Stimulated activated CD8-positive, alpha-beta memory T cell treated with anti-CD3 and anti-CD28 coated beads, Interleukin-7, amount 100 ng/mL, for 48 hours (primary cell): ENCODE measurements at regions not wholly inside any gene's neighbourhood (a gene's known extent, or its start where the extent isn't known, plus 50 kb on each side); places are given as distances from the start of the nearest gene placed in this dataset.
"Not testable (repeated sequence)": the region's sequence is repeated elsewhere in the genome, so short reads cannot be mapped to it uniquely, and the experiment has no call there.

Experiments
- DNase-seq, 2 donors: peaks; one replicate each; pipeline ENCODE4 v3.0.0-alpha.2; 2020; ENCODE audit warnings: low read depth in 1 of 2; ENCODE audit errors: extremely low read depth in 1 of 2

DNA sequence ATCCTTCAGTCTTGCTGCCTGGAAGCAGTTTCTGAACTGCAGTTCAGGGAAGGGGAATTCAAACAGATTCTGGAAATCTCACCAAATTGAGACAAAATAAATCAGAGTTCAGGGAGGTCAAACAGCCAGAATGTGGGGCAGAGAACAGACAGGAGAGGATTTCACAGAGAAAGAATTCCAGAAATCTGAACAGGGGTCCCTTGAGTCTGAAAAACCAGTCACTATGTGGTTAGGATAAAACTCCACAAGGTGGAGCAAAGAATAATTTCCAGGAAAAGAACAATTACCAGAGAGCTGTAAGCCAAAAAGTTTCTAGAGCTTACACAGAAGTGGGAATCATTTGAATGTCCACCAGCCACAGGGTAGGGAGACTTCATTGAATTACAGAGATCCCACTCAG is 84.7 kb downstream of the URB2 start:
- no peak for DNase-seq

DNA sequence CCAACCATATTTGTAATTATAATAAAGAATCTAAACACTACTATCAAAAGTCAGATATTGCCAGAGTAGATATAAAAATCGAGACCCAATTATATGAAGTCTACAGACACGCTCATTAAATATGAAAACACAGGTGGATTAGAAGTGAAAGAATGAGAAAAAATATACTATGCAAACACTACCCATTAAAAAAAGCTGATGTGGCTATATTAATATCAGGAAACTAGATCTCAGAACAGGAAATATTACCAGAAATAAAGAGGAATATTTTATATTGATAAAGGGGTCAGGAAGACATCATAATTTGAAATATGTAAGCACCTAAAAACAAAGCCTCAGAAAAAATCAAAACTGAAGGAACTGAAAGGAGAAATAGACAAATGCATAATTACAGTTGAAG is 88.3 kb downstream of the URB2 start:
- no peak for DNase-seq

DNA sequence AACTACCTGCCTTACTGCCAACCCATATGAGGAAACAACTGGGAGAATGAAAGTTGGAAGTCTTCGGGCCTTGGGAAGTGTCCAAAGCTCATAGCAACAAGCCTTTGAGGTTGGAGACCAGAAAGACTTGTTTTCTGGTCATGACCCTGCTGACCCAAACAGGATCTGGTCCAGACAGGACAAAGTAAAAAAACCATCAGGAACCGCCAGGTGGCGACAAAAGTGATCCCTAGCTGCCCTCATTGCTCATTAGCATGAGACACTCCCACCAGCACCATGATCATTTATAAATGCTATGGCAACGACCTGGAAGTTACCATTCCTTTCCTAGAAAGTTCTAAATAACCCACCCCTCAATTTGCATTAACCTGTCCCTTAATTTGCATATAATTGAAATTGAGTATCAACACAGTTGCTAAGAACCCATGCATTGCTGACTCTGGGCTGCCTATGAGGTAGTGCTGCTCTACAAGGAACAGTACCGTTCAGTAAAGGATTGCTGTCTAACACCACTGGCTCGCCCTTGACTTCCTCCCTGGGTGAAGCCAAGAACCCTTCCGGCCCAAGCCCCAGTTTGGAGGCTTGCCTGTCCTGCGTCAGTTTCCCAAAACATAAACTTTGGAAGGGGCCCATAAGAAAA is 89.0 kb downstream of the URB2 start:
- peak in 1 of 2 donors; percentile 5 for DNase-seq

DNA sequence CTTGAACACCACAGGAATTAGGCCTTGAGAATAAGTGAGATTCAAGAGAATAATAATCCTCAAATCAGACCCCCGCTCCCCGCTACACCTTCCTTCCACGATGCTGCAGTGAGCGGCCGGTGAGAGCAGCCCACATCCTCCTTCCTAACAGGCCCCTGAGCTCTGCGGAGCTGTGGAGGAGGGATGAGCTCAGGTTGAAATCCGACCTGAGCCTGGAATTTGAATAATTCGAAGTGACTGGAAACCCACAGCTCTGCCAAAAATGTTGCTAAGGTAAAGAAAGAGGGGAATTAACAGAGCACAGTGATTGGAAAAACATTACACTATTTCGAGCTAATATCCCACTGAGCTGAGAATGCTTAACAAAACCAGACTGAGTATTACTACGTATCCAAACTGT is 90.0 kb downstream of the URB2 start:
- DNase-seq = no peak

- no peak for DNase-seq
Observed at GRCh38 chr1:229716704-229717103, 90.7 kb downstream of the URB2 start.

- DNase-seq = no peak
Observed at GRCh38 chr1:229717786-229718576, 91.9 kb downstream of the URB2 start.

DNA sequence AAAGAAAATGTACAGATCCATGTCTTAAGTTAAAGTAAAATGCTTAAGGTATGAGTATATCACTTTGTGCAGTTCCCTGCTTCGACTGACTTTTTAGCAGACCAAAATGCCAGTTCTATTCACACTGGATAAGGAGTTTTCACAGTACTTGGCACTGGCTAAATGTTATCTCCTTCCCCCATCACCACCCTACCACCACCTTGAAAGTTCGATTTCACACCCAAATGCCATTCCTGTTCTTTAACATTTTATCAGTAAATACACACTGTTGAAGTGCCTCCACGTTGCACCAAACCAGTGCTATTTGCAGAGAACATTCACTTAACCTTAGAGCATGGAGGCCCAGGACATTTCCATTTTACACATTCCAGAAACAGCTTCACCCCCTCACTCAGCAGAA is 100.0 kb downstream of the URB2 start:
- no peak for DNase-seq

DNA sequence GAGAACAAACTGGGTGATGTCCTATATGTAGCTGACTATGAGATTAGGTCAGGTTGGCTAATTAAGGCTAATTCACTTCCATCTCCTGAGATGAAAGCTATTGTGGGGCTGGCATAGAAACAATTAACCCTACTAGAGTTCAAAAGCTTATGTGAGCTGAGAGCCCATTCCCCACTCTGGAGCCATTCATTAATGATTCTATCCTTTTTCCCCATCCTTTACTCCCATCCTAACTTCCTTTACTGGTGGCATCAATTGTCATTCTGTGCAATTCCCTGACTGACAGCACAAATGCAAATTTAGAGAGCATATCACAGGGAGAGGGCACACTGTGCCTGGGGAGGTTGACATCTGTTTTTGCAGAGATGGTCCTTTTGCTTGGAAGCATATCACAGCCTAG is 103.9 kb downstream of the URB2 start:
- DNase-seq = no peak

GRCh38 chr1:229730573-229730972 is 104.5 kb downstream of the URB2 start:
- no peak for DNase-seq

DNA sequence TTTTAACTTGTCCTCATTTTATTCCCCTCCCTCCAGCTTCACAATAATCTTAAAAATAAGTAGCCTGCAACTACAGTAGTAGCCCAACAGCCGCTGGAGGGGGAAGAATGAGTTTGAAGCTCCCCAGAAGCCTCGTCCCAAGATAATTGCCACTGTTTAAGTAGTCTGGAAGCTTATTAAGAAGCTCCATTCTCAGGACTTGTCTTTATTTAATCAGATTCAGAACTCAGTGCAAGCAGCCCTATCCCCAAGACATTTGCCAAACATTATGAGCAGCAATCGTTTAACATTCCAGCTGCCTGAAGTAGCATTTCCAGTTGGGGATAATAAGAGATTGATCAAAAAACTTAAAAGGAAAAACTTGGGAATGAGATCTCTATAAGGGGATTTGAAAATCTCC is 106.0 kb downstream of the URB2 start:
- no peak for DNase-seq

GRCh38 chr1:229736376-229736775 is 110.3 kb downstream of the URB2 start:
- DNase-seq = no peak

GRCh38 chr1:229742614-229743013 is 116.6 kb downstream of the URB2 start:
- not testable (repeated sequence) for DNase-seq

DNA sequence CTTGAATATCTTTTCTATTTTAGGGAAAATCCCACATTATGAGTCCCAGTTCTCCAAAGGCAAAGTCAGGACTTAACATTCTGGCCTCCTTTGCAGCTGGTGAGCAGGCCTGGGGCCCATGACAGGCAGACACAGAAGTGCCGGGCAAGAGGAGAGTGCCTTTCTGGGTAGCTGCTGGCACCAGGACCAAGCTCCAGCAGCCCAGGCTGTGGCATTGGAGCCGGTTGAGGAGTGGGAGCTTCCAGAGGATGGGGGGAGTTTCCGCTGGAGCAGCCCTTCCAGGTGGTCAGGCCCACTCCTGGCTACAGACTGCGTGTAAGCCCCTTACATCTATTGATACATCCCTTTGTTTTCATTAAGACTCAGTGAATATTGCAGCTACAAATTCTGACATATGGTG is 123.9 kb downstream of the URB2 start:
- DNase-seq = no peak

- no peak for DNase-seq
Observed at GRCh38 chr1:229751610-229752009, 125.6 kb downstream of the URB2 start.

- DNase-seq = no peak
Observed at GRCh38 chr1:229752679-229753078, 126.6 kb downstream of the URB2 start.

GRCh38 chr1:229753764-229754551 is 127.9 kb downstream of the URB2 start:
- no peak for DNase-seq

DNA sequence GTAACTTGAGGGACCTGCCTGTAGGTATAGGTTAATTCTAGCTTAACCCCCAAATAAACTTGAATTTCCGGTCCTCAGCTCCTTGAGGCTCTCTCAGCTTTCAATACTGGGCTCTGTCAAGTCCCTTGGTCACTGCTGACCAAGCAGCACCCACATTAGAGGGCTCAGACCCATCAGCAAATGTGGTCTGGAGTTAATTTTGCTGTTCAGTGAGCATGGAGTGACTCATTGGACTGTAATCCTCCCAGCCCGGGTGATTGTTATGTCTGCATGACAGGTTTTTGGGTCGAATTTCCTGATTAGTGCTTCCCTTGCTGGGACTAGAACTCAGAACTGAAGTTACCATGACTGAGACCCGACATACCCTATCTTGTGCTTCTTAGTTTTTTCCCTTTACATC is 130.6 kb downstream of the URB2 start:
- no peak for DNase-seq

- DNase-seq = no peak
Observed at GRCh38 chr1:229757226-229757625, 131.2 kb downstream of the URB2 start.

GRCh38 chr1:229758101-229759036 is 132.3 kb downstream of the URB2 start:
- DNase-seq = no peak

DNA sequence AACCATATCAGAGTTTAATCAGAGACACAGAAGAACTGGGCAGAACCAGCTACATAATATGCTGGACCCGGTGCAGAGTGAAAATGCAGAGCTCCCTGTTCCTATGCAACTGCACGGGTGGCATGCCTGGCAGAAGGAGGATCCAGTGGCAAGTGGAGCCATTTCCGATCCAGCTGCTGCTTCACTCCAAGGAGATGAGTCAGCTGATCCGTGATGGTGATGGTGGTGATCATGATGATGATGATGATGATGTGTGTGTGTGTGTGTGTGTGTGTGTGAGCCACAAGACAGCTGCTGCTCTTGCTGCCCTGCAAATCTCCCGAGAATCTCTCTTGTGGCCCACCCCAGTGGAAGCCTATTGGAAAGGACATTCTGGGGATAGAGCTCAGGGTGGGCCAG is 133.0 kb downstream of the URB2 start:
- no peak for DNase-seq

DNA sequence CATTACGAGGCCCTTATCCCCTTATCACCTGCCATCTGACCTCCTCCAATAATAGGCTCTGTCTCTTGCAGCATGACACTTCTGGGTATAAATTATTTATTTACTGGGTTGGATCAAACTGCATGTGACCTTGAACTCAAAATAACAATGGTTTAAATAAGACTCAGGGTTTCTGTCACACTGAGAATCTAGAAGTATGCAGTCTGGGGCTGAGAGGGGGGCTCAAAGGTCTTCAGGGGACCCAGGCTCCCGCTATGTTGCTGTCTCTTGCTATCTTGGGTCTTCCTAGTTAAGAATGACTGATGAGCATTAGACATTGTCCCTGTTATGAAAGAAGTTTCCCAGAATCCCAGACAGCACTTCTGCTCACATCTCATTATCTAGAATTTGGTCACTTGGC is 133.5 kb downstream of the URB2 start:
- DNase-seq = no peak
